Adrenal gland (tissue), 9 donors: ENCODE measurements at regions not wholly inside any gene's neighbourhood (a gene's known extent, or its start where the extent isn't known, plus 50 kb on each side); places are given as distances from the start of the nearest gene placed in this dataset.

Source experiments
- DNase-seq, 7 donors: peaks; one replicate each; pipeline ENCODE4 v3.0.0-alpha.2; 2019 to 2020
- H3K27ac ChIP-seq, 5 donors: fragments of 200-600 bp; sonication (generic) in 4 of 5; 1 replicate in 3 of 5; 2 replicates in 2 of 5; pipeline versions ENCODE4 v1.5.1 to v1.8.0; 2016 to 2020; ENCODE audit warnings: mild to moderate bottlenecking in 1 of 5
- H3K27me3 ChIP-seq: fragments of 200-600 bp; 2 replicates; pipeline ENCODE4 v1.8.0; 2021
- H3K36me3 ChIP-seq, 2 donors: fragments of 200-600 bp; replicated peaks in 1 of 2; 1 replicate in 1 of 2; 2 replicates in 1 of 2; pipeline versions ENCODE4 v1.5.1 to v1.8.0; 2018 to 2022
- H3K4me1 ChIP-seq, 2 donors: fragments of 200-600 bp; replicated peaks in 1 of 2; 1 replicate in 1 of 2; 2 replicates in 1 of 2; pipeline versions ENCODE4 v1.5.1 to v1.8.0; 2018 to 2021
- H3K4me3 ChIP-seq, 4 donors: fragments of 200-600 bp; sonication (generic) in 3 of 4; one replicate each; pipeline ENCODE4 v1.5.1; 2016 to 2018
- H3K9me3 ChIP-seq, 3 donors: fragments of 200-600 bp; sonication (generic) in 1 of 3; replicated peaks in 1 of 3; 1 replicate in 2 of 3; 2 replicates in 1 of 3; pipeline versions ENCODE4 v1.5.1 to v1.8.0; 2016 to 2021
- POLR2A ChIP-seq, 2 donors: fragments of 450-650 bp; IDR thresholded peaks; one replicate each; pipeline ENCODE4 v1.6.1; 2017; ENCODE audit warnings: antibody characterized with exemption in 2 of 2, mild to moderate bottlenecking in 2 of 2, moderate library complexity in 1 of 2
- WGBS, 4 donors: extraction: QIAGEN DNeasy Blood & Tissue Kit in 2 of 4; methylation state at CpG; one replicate each; pipeline versions ENCODE4 v1.1.5 to v1.1.7; 2013 to 2017; 5-methylcytosine and 5-hydroxymethylcytosine counted together
- intact Hi-C, 2 donors: fragments of 100-400 bp; cut with DNase I; formaldehyde crosslinking; loops; one replicate each; pipeline versions ENCODE4 v1.14.1 to v1.15.0; 2022 to 2023
- TF ChIP-seq, protein P1 (sequence below), 6 experiments: fragments of 450-650 bp in 4 of 6; fragments of 200-600 bp in 2 of 6; sonication (generic) in 1 of 6; IDR thresholded peaks; 1 replicate in 5 of 6; 2 replicates in 1 of 6; pipeline versions ENCODE4 v1.5.1 to v1.8.0; 2016 to 2021; ENCODE audit warnings: antibody characterized with exemption in 6 of 6, mild to moderate bottlenecking in 2 of 6, moderate library complexity in 1 of 6
- donor health status: healthy with polysubstance abuse.
- donor health status: Bipolar disorder and iron deficiency.
- donor health status: DM: yes; HTN: yes; CAD: no.
- donor health status: DM: no; HTN: no; CAD: no.
- donor health status: DM: no; HTN: no; CAD: no.

DNA sequence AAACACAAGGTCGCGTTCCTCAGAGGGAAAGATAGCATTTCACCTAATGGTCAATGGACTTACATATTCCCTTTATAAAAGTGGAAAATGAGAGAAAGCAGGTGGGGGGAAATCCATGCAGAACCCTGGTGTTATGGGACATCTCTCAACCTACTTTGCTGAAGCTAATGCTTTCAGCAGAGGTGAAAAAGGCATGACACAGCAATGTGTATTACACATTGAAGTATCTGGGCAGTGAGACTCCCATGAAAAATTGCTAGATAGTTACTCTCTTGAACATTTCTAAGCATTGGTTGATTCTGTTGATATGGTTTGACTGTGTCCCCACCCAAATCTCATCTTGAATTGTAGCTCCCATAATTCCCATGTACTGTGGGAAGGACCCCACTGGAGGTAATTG, 60.0 kb upstream of the PICALM start:
- Histone ChIP-seq H3K9me3 (no peaks in the 10 kb centered on the region), H3K27me3 (no peaks in the 10 kb centered on the region), H3K27ac (no peak overlapping the region), H3K4me3 (no peak overlapping the region), H3K4me1 (no peaks in the 10 kb centered on the region), H3K36me3 (no peaks in the 10 kb centered on the region)
- WGBS, 4 donors, result 79 to 97% (median 87%) methylated on average over 2 of the region's 2 CpGs
- TF ChIP-seq POLR2A (IDR thresholded peaks at IDR 0.05), result no peak
- TF ChIP-seq, protein P1, sequence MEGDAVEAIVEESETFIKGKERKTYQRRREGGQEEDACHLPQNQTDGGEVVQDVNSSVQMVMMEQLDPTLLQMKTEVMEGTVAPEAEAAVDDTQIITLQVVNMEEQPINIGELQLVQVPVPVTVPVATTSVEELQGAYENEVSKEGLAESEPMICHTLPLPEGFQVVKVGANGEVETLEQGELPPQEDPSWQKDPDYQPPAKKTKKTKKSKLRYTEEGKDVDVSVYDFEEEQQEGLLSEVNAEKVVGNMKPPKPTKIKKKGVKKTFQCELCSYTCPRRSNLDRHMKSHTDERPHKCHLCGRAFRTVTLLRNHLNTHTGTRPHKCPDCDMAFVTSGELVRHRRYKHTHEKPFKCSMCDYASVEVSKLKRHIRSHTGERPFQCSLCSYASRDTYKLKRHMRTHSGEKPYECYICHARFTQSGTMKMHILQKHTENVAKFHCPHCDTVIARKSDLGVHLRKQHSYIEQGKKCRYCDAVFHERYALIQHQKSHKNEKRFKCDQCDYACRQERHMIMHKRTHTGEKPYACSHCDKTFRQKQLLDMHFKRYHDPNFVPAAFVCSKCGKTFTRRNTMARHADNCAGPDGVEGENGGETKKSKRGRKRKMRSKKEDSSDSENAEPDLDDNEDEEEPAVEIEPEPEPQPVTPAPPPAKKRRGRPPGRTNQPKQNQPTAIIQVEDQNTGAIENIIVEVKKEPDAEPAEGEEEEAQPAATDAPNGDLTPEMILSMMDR (IDR thresholded peaks at IDR 0.05), result no peak
- intact Hi-C loops, result no loop called here
- no peak for DNase-seq

GRCh38 chr11:86126862-86127261, 58.0 kb upstream of the PICALM start:
- no peak for DNase-seq
- H3K36me3 ChIP-seq, result no peaks in the 10 kb centered on the region
- no peaks in the 10 kb centered on the region for H3K27me3 ChIP-seq
- no peak overlapping the region for H3K4me3 ChIP-seq
- no peaks in the 10 kb centered on the region for H3K9me3 ChIP-seq
- H3K27ac ChIP-seq, result no peak overlapping the region
- intact Hi-C loops, result no loop called here
- H3K4me1 ChIP-seq, result no peaks in the 10 kb centered on the region
- TF ChIP-seq POLR2A (IDR thresholded peaks at IDR 0.05), result no peak
- TF ChIP-seq, protein P1 (IDR thresholded peaks at IDR 0.05), result no peak

DNA sequence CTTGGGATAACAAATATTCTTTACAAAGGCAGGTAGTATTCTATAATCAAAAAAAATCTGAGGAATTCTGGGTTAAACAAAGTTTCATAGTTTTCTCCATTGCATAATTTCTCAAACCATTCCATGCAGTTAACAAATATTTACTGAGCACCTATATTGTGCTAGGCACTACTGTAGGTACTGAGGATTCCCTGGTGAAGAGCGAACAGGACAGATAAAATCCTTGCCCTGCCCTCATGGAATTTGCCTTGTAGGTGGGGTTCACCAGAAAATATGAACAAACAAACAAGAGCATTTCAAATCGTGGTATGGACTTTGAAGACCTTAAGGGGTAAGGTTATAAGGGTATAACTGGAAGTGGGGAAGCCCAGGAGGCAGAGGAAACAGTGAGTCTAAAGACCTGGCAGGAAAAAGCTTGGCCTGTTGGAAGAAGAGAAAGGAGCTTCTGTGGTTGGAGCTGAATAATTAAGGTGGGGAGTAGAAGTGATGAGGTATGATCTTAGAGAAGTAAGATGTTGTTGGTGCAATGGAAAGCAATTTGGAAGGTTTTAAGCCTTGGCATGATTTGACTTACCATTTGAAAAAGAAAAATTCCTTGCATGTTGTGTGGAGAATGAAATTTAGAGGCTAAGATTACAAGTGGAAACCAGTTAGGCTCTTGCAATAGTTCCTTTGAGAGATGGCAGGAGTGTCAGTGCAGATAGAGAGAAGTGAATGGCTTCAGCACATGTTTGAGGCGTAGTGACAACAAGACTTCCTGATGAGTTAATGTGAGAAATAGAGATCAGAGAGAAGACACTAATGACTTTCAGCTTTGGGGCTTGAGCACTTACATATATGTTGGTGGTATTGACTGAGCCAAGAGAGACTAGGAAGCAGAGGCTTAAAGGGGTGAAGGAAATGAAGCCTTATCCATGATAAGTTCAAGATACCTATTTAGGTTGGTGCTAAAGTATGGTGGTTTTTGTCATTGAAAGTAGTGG, 55.7 kb upstream of the PICALM start:
- 78 to 82% (median 80%) methylated on average over 3 of the region's 3 CpGs for WGBS, 4 donors

DNA sequence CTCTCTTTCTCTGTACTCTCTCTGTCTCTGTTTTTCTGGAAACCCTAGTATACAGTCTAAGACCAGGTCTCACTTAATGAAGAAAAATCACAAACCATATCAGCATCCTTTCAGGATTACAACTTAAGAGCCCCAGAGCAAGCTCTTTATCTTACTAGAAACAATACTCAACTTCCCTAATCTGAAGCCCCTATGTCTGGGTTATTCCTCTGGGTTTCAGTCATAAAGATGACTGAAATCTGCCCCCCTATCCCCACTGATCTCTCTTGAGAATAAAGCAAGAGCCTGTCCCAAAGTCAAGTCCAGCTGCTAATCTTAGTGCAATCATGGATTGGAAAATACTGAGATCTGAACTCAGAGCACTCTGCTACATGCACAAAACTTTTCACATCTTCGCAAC, 53.9 kb upstream of the PICALM start:
- no peaks in the 10 kb centered on the region for H3K36me3 ChIP-seq
- no peaks in the 10 kb centered on the region for H3K27me3 ChIP-seq
- H3K4me1 ChIP-seq, result no peaks in the 10 kb centered on the region
- no peak for TF ChIP-seq POLR2A (IDR thresholded peaks at IDR 0.05)
- TF ChIP-seq, protein P1 (IDR thresholded peaks at IDR 0.05), result no peak
- DNase-seq, result no peak
- intact Hi-C loops, result no loop called here
- H3K27ac ChIP-seq, result no peak overlapping the region
- H3K4me3 ChIP-seq, result no peak overlapping the region
- H3K9me3 ChIP-seq, result no peaks in the 10 kb centered on the region
- WGBS, 4 donors, result 92 to 97% (median 94%) methylated on average over 1 of the region's 1 CpG

More for the DNA sequence above, 55.7 kb upstream of the PICALM start:
- no peaks in the 10 kb centered on the region for H3K36me3 ChIP-seq
- H3K27me3 ChIP-seq, result no peaks in the 10 kb centered on the region
- no peak for TF ChIP-seq POLR2A (IDR thresholded peaks at IDR 0.05)
- TF ChIP-seq, protein P1 (IDR thresholded peaks at IDR 0.05), result no peak
- intact Hi-C loops, result no loop called here
- H3K9me3 ChIP-seq, result no peaks in the 10 kb centered on the region
- H3K4me3 ChIP-seq, result no peak overlapping the region
- no peak overlapping the region for H3K27ac ChIP-seq
- H3K4me1 ChIP-seq, result no peaks in the 10 kb centered on the region
- DNase-seq, result no peak
